ENCODE measurements at regions not wholly inside any gene's neighbourhood (a gene's known extent, or its start where the extent isn't known, plus 50 kb on each side); places are given as distances from the start of the nearest gene placed in this dataset.

- TF ChIP-seq LEF1 (IDR thresholded peaks at IDR 0.05; ENCODE audit: borderline replicate concordance), result no peak
- TF ChIP-seq CTBP1 (IDR thresholded peaks at IDR 0.05; ENCODE audit: borderline replicate concordance), result no peak
- TF ChIP-seq SUZ12 (IDR thresholded peaks at IDR 0.05), result no peak
- no peak for TF ChIP-seq SP1 (IDR thresholded peaks at IDR 0.05)
- no peak for TF ChIP-seq TARDBP (IDR thresholded peaks at IDR 0.05)
- TF ChIP-seq FOXK2 (IDR thresholded peaks at IDR 0.05), result no peak
- no peak for TF ChIP-seq FOXA1 (IDR thresholded peaks at IDR 0.05)
- no peak for TF ChIP-seq ARNT (IDR thresholded peaks at IDR 0.05)
- no peak for TF ChIP-seq NFRKB (IDR thresholded peaks at IDR 0.05)
- TF ChIP-seq FOXM1 (IDR thresholded peaks at IDR 0.05; ENCODE audit: borderline replicate concordance), result no peak
- TF ChIP-seq ELF4 (IDR thresholded peaks at IDR 0.05), result no peak
- no peak for TF ChIP-seq ZNF384 (IDR thresholded peaks at IDR 0.05)
- TF ChIP-seq HDGF (IDR thresholded peaks at IDR 0.05; ENCODE audit: borderline replicate concordance), result no peak
- no peak for TF ChIP-seq PKNOX1 (IDR thresholded peaks at IDR 0.05)
Observed at GRCh38 chr9:78502566-78502965, 205.6 kb downstream of the PSAT1 start.
